ENCODE measurements at regions not wholly inside any gene's neighbourhood (a gene's known extent, or its start where the extent isn't known, plus 50 kb on each side); places are given as distances from the start of the nearest gene placed in this dataset.
"Not testable (repeated sequence)": the region's sequence is repeated elsewhere in the genome, so short reads cannot be mapped to it uniquely, and the experiment has no call there.

DNA sequence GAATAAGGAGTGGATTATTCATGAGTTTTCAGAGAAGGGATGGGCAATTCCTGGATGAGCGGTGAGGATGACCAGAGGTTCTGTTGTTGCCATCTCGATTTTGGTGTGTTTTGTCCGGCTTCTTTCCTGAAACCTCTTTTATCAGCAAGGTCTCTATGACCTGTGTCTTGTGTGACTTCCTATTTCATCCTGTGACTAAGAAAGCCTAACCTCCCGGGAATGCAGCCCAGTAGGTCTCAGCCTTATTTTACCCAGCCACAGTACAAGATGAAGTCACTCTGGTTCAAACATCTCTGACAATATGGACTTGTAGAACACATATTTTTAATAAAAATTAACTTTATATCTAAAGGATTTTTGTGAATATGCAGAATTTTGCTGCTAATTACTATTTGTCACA is 716.4 kb downstream of the FSCB start:
- H3K4me3 ChIP-seq (ENCODE audit: extremely low read depth, insufficient read depth, low read length, poor library complexity, severe bottlenecking): no peak overlapping the region
- H3K27ac ChIP-seq (ENCODE audit: low read depth, low read length, severe bottlenecking): no peak overlapping the region
- H3K9me3 ChIP-seq (ENCODE audit: control insufficient read depth, low read length): no peaks in the 10 kb centered on the region
- WGBS, 2 experiments (ENCODE audit: insufficient coverage in 2 of 2): 84 to 93% methylated on average over 4 of the region's 4 CpGs
- H3K4me1 ChIP-seq (ENCODE audit: control insufficient read depth, insufficient read depth, low read length, poor library complexity, severe bottlenecking): no peaks in the 10 kb centered on the region
- no peaks in the 10 kb centered on the region for H3K36me3 ChIP-seq (ENCODE audit: control insufficient read depth, insufficient read depth, low read length)

DNA sequence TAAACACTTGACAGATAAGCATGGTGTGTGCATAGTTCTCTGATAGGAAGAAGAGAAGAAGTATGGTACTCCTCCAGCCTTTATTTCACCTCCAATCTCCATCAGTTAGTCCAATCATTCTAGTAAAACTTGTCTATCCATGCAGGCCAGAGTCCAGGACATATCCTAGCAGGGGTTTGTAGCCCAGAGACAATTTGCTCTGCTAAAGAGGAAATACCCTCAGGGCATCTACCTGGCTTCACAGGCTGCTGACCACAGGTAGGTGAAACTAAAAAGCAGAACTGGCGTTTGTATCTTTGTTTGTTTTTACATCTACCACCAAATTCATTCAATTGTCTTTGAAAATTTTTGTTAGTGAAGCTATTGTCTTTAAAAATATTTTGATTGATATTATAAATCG is 717.6 kb downstream of the FSCB start:
- WGBS, 2 experiments (ENCODE audit: insufficient coverage in 2 of 2): no CpG with 5 or more reads among the region's 2 CpGs
- Histone ChIP-seq H3K9me3 (ENCODE audit: control insufficient read depth, low read length) (no peaks in the 10 kb centered on the region), H3K4me1 (ENCODE audit: control insufficient read depth, insufficient read depth, low read length, poor library complexity, severe bottlenecking) (no peaks in the 10 kb centered on the region), H3K4me3 (ENCODE audit: extremely low read depth, insufficient read depth, low read length, poor library complexity, severe bottlenecking) (no peak overlapping the region), H3K27ac (ENCODE audit: low read depth, low read length, severe bottlenecking) (no peak overlapping the region), H3K36me3 (ENCODE audit: control insufficient read depth, insufficient read depth, low read length) (no peaks in the 10 kb centered on the region)

DNA sequence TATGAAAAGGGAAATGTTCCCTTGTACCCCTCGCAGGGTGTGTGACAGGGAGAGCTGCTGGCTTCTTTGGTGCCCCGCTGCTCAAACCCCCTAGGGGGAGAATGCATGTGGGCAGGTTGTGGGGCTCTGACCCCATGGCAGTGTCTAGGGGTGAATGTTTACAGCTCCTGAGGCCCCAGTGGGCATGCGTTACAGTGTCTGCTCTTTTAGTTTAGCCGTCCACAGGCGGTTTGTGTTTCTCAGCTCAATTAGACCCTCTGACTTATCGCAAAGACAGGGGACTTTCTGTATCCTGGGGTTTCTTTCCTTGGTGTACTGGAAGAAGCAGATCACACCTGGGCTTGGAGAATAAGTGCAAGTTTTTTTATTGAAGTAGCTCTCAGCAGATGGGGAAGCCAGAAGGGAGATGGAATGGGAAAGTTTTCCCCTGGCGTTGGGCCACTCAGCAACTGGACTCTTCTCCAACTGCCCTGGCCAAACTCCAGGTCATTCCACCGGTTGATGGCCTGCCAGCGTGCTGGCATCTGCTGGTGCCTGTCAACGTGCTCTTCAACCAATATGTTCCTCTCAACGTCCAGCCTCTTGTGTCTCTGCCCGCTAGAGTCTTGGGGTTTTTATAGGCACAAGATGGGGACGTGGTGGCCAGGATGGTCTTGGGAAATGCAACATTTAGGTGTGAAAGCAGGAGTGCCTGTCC is 720.9 kb downstream of the FSCB start:
- Histone ChIP-seq H3K36me3 (ENCODE audit: control insufficient read depth, insufficient read depth, low read length) (no peaks in the 10 kb centered on the region), H3K4me3 (ENCODE audit: extremely low read depth, insufficient read depth, low read length, poor library complexity, severe bottlenecking) (no peak overlapping the region), H3K27ac (ENCODE audit: low read depth, low read length, severe bottlenecking) (no peak overlapping the region), H3K4me1 (ENCODE audit: control insufficient read depth, insufficient read depth, low read length, poor library complexity, severe bottlenecking) (no peaks in the 10 kb centered on the region), H3K9me3 (ENCODE audit: control insufficient read depth, low read length) (no peaks in the 10 kb centered on the region)
- WGBS, 2 experiments (ENCODE audit: insufficient coverage in 2 of 2): 88 to 96% methylated on average over 6 to 10 of the region's 13 CpGs

DNA sequence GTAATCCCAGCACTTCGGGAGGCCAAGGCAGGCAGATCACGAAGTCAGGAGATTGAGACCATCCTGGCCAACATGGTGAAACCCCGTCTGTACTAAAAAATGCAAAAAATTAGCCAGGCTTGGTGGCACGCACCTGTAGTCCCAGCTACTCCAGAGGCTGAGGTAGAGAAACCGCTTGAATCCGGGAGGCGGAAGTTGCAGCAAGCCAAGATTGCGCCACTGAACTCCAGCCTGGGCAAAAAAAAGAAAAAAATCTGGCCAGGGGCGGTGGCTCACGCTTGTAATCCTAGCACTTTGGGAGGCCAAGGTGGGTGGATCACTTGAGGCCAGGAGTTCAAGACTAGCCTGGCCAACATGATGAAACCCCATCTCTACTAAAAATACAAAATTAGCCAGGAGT is 722.7 kb downstream of the FSCB start:
- WGBS, 2 experiments (ENCODE audit: insufficient coverage in 2 of 2): 91 to 99% methylated on average over 6 to 9 of the region's 10 CpGs
- H3K4me1 ChIP-seq (ENCODE audit: control insufficient read depth, insufficient read depth, low read length, poor library complexity, severe bottlenecking); H3K36me3 ChIP-seq (ENCODE audit: control insufficient read depth, insufficient read depth, low read length); H3K27ac ChIP-seq (ENCODE audit: low read depth, low read length, severe bottlenecking); H3K4me3 ChIP-seq (ENCODE audit: extremely low read depth, insufficient read depth, low read length, poor library complexity, severe bottlenecking); H3K9me3 ChIP-seq (ENCODE audit: control insufficient read depth, low read length): not testable (repeated sequence)

DNA sequence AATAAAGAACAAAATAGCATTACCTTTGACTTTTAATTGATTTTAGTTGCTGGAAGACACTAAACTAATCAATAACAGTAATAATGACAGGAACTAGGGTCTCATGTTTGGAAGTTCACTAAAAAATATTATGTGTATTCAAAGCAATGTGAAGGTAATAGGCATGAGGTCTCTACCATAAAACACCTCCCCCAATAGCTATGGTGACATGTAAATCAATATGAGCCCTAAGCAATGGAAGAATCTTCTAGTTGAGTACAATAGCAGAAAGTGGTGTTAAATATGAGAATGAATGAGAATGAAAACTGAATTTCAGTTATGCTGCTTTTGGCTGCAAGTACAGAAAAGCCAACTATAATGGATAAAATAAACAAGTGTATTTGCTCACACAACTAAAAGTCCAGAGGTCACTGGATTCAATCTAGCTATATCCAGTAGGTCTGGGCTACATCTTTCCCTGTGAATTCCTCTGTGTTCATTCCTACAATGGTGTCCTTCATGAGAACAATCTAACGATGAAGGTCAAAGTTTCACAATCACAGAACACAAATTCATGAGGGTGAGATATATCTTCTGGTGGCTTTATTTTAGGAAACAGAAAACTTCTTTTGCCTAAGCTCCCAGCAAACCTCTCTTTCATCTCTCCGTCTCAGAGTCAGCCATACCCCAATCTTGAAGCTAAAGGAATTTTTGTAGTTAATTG is 728.0 kb downstream of the FSCB start:
- WGBS, 2 experiments (ENCODE audit: insufficient coverage in 2 of 2): no CpG with 5 or more reads among the region's 2 CpGs
- Histone ChIP-seq H3K36me3 (ENCODE audit: control insufficient read depth, insufficient read depth, low read length) (no peaks in the 10 kb centered on the region), H3K9me3 (ENCODE audit: control insufficient read depth, low read length) (no peaks in the 10 kb centered on the region), H3K4me1 (ENCODE audit: control insufficient read depth, insufficient read depth, low read length, poor library complexity, severe bottlenecking) (no peaks in the 10 kb centered on the region), H3K4me3 (ENCODE audit: extremely low read depth, insufficient read depth, low read length, poor library complexity, severe bottlenecking) (no peak overlapping the region), H3K27ac (ENCODE audit: low read depth, low read length, severe bottlenecking) (no peak overlapping the region)

DNA sequence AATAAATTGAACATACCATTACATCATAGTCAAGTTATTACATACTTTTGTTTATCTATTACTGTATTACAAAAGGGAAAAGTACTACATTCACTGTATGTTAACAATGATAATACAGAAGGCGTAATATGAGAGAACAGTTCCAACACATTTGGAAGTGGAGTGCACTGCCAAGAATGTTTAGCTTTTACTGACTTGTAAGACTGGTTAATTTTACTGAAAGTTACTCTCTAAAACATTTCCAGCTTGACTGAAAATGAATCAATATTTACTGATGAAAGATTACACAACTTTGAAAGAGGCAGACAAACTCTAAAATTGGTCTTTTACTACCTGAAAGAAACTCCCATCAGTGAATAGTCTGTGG is 728.5 kb downstream of the FSCB start:
- no peaks in the 10 kb centered on the region for H3K4me1 ChIP-seq (ENCODE audit: control insufficient read depth, insufficient read depth, low read length, poor library complexity, severe bottlenecking)
- H3K9me3 ChIP-seq (ENCODE audit: control insufficient read depth, low read length): no peaks in the 10 kb centered on the region
- no CpG with 5 or more reads among the region's 1 CpG for WGBS, 2 experiments (ENCODE audit: insufficient coverage in 2 of 2)
- H3K27ac ChIP-seq (ENCODE audit: low read depth, low read length, severe bottlenecking): no peak overlapping the region
- H3K36me3 ChIP-seq (ENCODE audit: control insufficient read depth, insufficient read depth, low read length): no peaks in the 10 kb centered on the region
- H3K4me3 ChIP-seq (ENCODE audit: extremely low read depth, insufficient read depth, low read length, poor library complexity, severe bottlenecking): no peak overlapping the region

DNA sequence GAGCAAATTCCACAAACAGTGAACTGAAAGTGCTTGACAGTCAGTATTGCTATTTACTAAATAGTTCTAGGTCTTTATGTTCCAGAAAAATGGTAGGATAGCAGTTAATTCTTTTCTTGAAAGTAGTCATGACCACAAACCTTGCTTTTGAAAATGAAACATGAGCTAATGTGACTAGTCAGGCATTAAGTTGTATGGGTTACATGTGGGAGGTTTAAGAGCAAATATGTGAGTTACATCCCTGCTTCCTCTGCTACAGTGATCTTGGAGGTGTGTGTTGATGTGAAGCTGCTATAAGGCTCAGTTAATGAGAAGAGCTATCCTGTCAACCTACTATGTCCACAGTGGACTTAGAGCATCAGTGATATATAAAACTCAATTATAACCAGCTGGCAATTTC is 741.6 kb downstream of the FSCB start:
- Histone ChIP-seq H3K36me3 (ENCODE audit: control insufficient read depth, insufficient read depth, low read length) (no peaks in the 10 kb centered on the region), H3K4me1 (ENCODE audit: control insufficient read depth, insufficient read depth, low read length, poor library complexity, severe bottlenecking) (no peaks in the 10 kb centered on the region), H3K27ac (ENCODE audit: low read depth, low read length, severe bottlenecking) (no peak overlapping the region), H3K9me3 (ENCODE audit: control insufficient read depth, low read length) (no peaks in the 10 kb centered on the region), H3K4me3 (ENCODE audit: extremely low read depth, insufficient read depth, low read length, poor library complexity, severe bottlenecking) (no peak overlapping the region)

DNA sequence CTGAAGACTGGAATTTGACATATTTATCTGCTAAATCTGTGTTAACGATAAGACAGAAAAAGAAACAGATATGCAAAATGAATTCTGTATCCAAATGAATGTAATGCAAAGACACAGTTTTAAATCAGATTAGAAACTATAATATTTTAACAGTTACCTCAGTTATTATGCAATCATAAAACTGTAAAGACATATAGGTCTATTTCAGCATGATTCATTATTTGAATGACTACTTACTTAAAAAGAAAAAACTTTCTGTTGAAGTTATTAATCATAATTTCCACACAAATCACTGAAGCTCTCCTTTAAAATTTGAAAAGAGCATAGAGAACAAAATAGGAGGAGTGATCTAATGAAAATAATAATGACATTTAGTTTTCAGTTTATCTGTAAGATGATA is 742.6 kb downstream of the FSCB start:
- no peak overlapping the region for H3K4me3 ChIP-seq (ENCODE audit: extremely low read depth, insufficient read depth, low read length, poor library complexity, severe bottlenecking)
- no CpG with 5 or more reads among the region's 1 CpG for WGBS, 2 experiments (ENCODE audit: insufficient coverage in 2 of 2)

DNA sequence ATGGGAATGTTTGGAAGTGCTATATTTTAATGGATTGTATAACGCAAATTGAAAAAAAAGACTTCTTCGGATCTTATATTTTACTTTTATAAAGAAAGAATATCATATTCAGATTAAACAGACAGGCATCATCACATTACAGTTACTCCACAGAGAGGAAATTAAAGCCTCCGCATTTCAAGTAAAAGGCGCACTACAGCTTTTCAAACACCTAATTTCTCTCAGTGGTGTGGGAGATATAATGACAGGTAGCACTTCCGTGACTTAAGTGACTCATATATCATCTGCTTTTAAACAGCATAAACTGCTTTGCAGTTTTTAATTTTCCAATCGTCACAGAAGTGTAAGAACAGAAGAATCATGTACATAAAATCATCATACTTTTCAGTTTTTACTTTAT is 751.4 kb downstream of the FSCB start:
- no peaks in the 10 kb centered on the region for H3K9me3 ChIP-seq (ENCODE audit: control insufficient read depth, low read length)
- no peaks in the 10 kb centered on the region for H3K4me1 ChIP-seq (ENCODE audit: control insufficient read depth, insufficient read depth, low read length, poor library complexity, severe bottlenecking)
- no peak overlapping the region for H3K4me3 ChIP-seq (ENCODE audit: extremely low read depth, insufficient read depth, low read length, poor library complexity, severe bottlenecking)
- H3K27ac ChIP-seq (ENCODE audit: low read depth, low read length, severe bottlenecking): no peak overlapping the region
- no peaks in the 10 kb centered on the region for H3K36me3 ChIP-seq (ENCODE audit: control insufficient read depth, insufficient read depth, low read length)
- no CpG with 5 or more reads among the region's 6 CpGs for WGBS, 2 experiments (ENCODE audit: insufficient coverage in 2 of 2)

More for the DNA sequence above, 742.6 kb downstream of the FSCB start:
- Histone ChIP-seq H3K9me3 (ENCODE audit: control insufficient read depth, low read length) (no peaks in the 10 kb centered on the region), H3K36me3 (ENCODE audit: control insufficient read depth, insufficient read depth, low read length) (no peaks in the 10 kb centered on the region), H3K4me1 (ENCODE audit: control insufficient read depth, insufficient read depth, low read length, poor library complexity, severe bottlenecking) (no peaks in the 10 kb centered on the region), H3K27ac (ENCODE audit: low read depth, low read length, severe bottlenecking) (no peak overlapping the region)

DNA sequence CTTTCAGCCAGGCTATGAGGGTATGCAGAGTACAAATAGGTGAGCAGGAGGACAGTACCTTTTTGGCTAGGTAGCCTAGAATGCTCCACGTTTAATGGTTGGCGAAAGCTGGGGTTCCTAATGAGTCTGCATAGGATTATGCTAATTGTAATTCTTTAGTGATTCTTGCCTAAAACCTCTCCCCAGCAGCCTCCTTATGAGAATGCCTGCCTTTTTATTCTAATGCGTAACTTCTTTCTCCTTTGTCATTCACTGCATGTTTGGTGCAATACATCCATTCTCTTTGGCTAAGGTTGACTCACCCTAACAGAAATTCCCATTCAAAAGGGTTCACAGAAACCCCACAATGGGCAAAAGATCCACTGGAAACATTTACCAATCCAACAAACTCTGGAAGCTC is 752.2 kb downstream of the FSCB start:
- H3K9me3 ChIP-seq (ENCODE audit: control insufficient read depth, low read length): no peaks in the 10 kb centered on the region
- H3K27ac ChIP-seq (ENCODE audit: low read depth, low read length, severe bottlenecking): no peak overlapping the region
- WGBS, 2 experiments (ENCODE audit: insufficient coverage in 2 of 2): 78 to 79% methylated on average over 3 of the region's 3 CpGs

DNA sequence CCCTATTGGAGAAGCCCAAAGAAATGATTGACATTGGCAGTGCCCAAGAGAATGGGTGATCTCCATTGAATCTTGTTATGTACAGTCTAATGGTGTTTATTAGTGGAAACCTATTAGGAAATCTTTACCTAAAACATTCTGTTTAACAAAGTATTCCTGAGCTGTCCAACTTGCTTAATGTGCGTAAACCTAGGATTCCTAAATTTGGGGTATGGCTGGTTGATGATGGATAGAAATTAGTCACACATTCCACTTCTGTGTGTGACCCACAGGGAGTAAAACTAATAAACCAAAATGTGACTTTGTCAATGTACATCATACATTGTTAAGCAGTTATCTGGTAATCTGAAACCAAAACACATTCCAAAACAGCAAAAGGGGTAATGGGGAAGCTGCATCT is 761.3 kb downstream of the FSCB start:
- Histone ChIP-seq H3K9me3 (ENCODE audit: control insufficient read depth, low read length) (no peaks in the 10 kb centered on the region), H3K4me3 (ENCODE audit: extremely low read depth, insufficient read depth, low read length, poor library complexity, severe bottlenecking) (no peak overlapping the region)
- WGBS, 2 experiments (ENCODE audit: insufficient coverage in 2 of 2): no CpG with 5 or more reads among the region's 1 CpG

More for the DNA sequence above, 752.2 kb downstream of the FSCB start:
- Histone ChIP-seq H3K4me1 (ENCODE audit: control insufficient read depth, insufficient read depth, low read length, poor library complexity, severe bottlenecking) (no peaks in the 10 kb centered on the region), H3K36me3 (ENCODE audit: control insufficient read depth, insufficient read depth, low read length) (no peaks in the 10 kb centered on the region), H3K4me3 (ENCODE audit: extremely low read depth, insufficient read depth, low read length, poor library complexity, severe bottlenecking) (no peak overlapping the region)

More for the DNA sequence above, 761.3 kb downstream of the FSCB start:
- Histone ChIP-seq H3K4me1 (ENCODE audit: control insufficient read depth, insufficient read depth, low read length, poor library complexity, severe bottlenecking) (no peaks in the 10 kb centered on the region), H3K27ac (ENCODE audit: low read depth, low read length, severe bottlenecking) (no peak overlapping the region), H3K36me3 (ENCODE audit: control insufficient read depth, insufficient read depth, low read length) (no peaks in the 10 kb centered on the region)
